ENCODE measurements at regions not wholly inside any gene's neighbourhood (a gene's known extent, or its start where the extent isn't known, plus 50 kb on each side); places are given as distances from the start of the nearest gene placed in this dataset.

DNA sequence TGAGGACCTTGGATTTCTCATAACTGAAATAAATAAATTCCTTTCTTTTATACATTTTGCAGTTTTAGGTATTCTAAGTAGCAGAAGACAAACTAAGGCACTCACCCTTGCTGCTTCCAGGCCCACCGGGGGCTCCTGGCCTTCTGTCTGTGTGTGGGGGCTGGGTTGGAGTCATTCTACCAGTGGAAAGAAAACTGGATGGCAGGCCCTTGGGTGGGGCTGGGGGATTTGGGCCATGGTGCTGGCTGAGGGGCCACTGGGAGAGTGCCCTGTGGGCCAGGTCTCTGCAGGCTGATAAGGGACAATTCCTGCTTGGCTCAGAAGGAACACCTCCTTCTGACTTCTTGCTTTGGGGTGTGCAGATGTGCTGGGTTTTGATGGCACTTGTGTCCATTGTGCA lies 54.0 kb upstream of the CSF3R start:
- H2BK15ac ChIP-seq (ENCODE audit: low read depth, low read length) = no peak overlapping the region
- TF ChIP-seq MAZ (IDR thresholded peaks at IDR 0.05; ENCODE audit: borderline replicate concordance, low read depth, low read length) (no peak), POLR2A (IDR thresholded peaks at IDR 0.05; ENCODE audit: low read depth, low read length) (no peak), SMC3 (IDR thresholded peaks at IDR 0.05; ENCODE audit: low read depth, low read length) (no peak), MXI1 (IDR thresholded peaks at IDR 0.05; ENCODE audit: borderline replicate concordance, low read depth, low read length) (no peak), ELK1 (IDR thresholded peaks at IDR 0.05; ENCODE audit: borderline replicate concordance, low read depth, low read length) (no peak), MAFK (IDR thresholded peaks at IDR 0.05; ENCODE audit: low read depth, low read length) (no peak), FOS (IDR thresholded peaks at IDR 0.05; ENCODE audit: low read depth, low read length) (no peak), CEBPB (IDR thresholded peaks at IDR 0.05; ENCODE audit: low read depth, low read length) (no peak), NFE2L2 (IDR thresholded peaks at IDR 0.05; ENCODE audit: low read depth, low read length) (no peak)
- TF ChIP-seq, protein P1, sequence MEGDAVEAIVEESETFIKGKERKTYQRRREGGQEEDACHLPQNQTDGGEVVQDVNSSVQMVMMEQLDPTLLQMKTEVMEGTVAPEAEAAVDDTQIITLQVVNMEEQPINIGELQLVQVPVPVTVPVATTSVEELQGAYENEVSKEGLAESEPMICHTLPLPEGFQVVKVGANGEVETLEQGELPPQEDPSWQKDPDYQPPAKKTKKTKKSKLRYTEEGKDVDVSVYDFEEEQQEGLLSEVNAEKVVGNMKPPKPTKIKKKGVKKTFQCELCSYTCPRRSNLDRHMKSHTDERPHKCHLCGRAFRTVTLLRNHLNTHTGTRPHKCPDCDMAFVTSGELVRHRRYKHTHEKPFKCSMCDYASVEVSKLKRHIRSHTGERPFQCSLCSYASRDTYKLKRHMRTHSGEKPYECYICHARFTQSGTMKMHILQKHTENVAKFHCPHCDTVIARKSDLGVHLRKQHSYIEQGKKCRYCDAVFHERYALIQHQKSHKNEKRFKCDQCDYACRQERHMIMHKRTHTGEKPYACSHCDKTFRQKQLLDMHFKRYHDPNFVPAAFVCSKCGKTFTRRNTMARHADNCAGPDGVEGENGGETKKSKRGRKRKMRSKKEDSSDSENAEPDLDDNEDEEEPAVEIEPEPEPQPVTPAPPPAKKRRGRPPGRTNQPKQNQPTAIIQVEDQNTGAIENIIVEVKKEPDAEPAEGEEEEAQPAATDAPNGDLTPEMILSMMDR (conservative IDR thresholded peaks at IDR 0.05; ENCODE audit: low read depth, low read length) = no peak
- no peak overlapping the region for H2AK5ac ChIP-seq (ENCODE audit: low read depth, low read length)
- no peaks in the 10 kb centered on the region for H3K79me1 ChIP-seq (ENCODE audit: low read depth in 1 of 2, low read length in 2 of 2)
- H3K4ac ChIP-seq (ENCODE audit: low read depth, low read length) = no peak overlapping the region
- H2BK120ac ChIP-seq (ENCODE audit: low read depth, low read length) = no peak overlapping the region
- ATAC-seq (ENCODE audit: low read depth) = no peak
- H3K4me2 ChIP-seq (ENCODE audit: low read depth, low read length) = no peak overlapping the region
- no peak overlapping the region for H2AFZ ChIP-seq (replicated peaks; ENCODE audit: low read length, poor library complexity)
- no peak overlapping the region for H3K18ac ChIP-seq (ENCODE audit: low read depth, low read length)
- WGBS, 2 experiments (ENCODE audit: extremely low coverage in 2 of 2, insufficient read length in 1 of 2) = no CpG with 5 or more reads among the region's 1 CpG
- H3K23ac ChIP-seq (ENCODE audit: low read depth, low read length) = no peak overlapping the region
- no peaks in the 10 kb centered on the region for H3K36me3 ChIP-seq (ENCODE audit: control insufficient read depth, insufficient read depth, low read length)
- H3K4me3 ChIP-seq (ENCODE audit: insufficient read depth, low read depth, low read length) = no peak overlapping the region
- no peaks in the 10 kb centered on the region for H3K4me1 ChIP-seq (ENCODE audit: control insufficient read depth, insufficient read depth, low read length)
- H2BK20ac ChIP-seq (ENCODE audit: low read depth, low read length) = no peak overlapping the region
- ChIA-PET POLR2A (ENCODE audit: unreplicated experiment) (no interaction called here), CTCF (interaction anchor here (1.0 kb wide), 1 partner anchor 8 kb away, joined by 3 read pairs; no protein-coding TSS in a partner anchor)
- H4K20me1 ChIP-seq (ENCODE audit: insufficient read depth, low read length) = no peaks in the 10 kb centered on the region
- no peak for DNase-seq
- H2BK5ac ChIP-seq (ENCODE audit: low read depth, low read length, poor library complexity, severe bottlenecking) = no peak overlapping the region
- dilution Hi-C loops (cut with HindIII; ENCODE audit: low sequenced_read_pairs, unreplicated experiment) = no loop called here
- H2AK9ac ChIP-seq (replicated peaks; ENCODE audit: low read depth, low read length, poor library complexity) = no peak overlapping the region
- no TSS peak for BruUV-seq (replicated peaks)
- no peak overlapping the region for H4K5ac ChIP-seq (ENCODE audit: low read depth, low read length)
- H3K9me3 ChIP-seq (ENCODE audit: control insufficient read depth, insufficient read depth, low read length) = no peaks in the 10 kb centered on the region
- H4K8ac ChIP-seq (ENCODE audit: low read depth in 2 of 2, low read length in 2 of 2) = no peak overlapping the region
- no peak overlapping the region for H4K91ac ChIP-seq (ENCODE audit: insufficient read depth, low read depth, low read length)
- peaks cover 2% of the 10 kb centered on the region; the same call in 1 of the 2 replicates for H3K27me3 ChIP-seq (ENCODE audit: control insufficient read depth, insufficient read depth, low read length)
- in situ Hi-C loops (cut with MboI; ENCODE audit: low sequenced_read_pairs) = no loop called here
- no peak overlapping the region for H3K9ac ChIP-seq (ENCODE audit: low read depth, low read length)
- H3K56ac ChIP-seq (ENCODE audit: extremely low read depth, insufficient read depth, low read length) = no peak overlapping the region
- H3K9me1 ChIP-seq (ENCODE audit: insufficient read depth, low read length) = no peaks in the 10 kb centered on the region
- no peak overlapping the region for H3K14ac ChIP-seq (replicated peaks; ENCODE audit: low read depth, low read length)
- no peak overlapping the region for H3K27ac ChIP-seq (ENCODE audit: insufficient read depth, low read length)
- intact Hi-C loops (cut with micrococcal nuclease) = no loop called here

Measured in IMR-90 (cell line).